ENCODE measurements at regions not wholly inside any gene's neighbourhood (a gene's known extent, or its start where the extent isn't known, plus 50 kb on each side); places are given as distances from the start of the nearest gene placed in this dataset.

GRCh38 chr2:176763130-176763529 lies 449.5 kb upstream of the HNRNPA3 start:
- ATAC-seq (no peak), DNase-seq (ENCODE audit: low read depth in 1 of 2, low spot score in 1 of 2) (no peak), FAIRE-seq (no peak)
- Histone ChIP-seq H3K27ac (no peak overlapping the region), H3K4me3 (no peak overlapping the region), H3K4me2 (no peak overlapping the region), H3K9me3 (no peaks in the 10 kb centered on the region), H3K4me1 (no peaks in the 10 kb centered on the region)
- TF ChIP-seq EP300 (IDR thresholded peaks at IDR 0.05) (no peak), FOSB (CRISPR knock-in tag; IDR thresholded peaks at IDR 0.05) (no peak), SREBF2 (IDR thresholded peaks at IDR 0.05) (no peak), REST (IDR thresholded peaks at IDR 0.05) (no peak), ESRRA (IDR thresholded peaks at IDR 0.05; ENCODE audit: borderline replicate concordance, low read length) (no peak), NFE2L2 (conservative IDR thresholded peaks at IDR 0.05; ENCODE audit: low read length) (no peak), TP53 (CRISPR knock-in tag; IDR thresholded peaks at IDR 0.05) (no peak), FOSL2 (IDR thresholded peaks at IDR 0.05) (no peak), FOSL2 (CRISPR knock-in tag; IDR thresholded peaks at IDR 0.05) (no peak), POLR2AphosphoS2 (conservative IDR thresholded peaks at IDR 0.05; ENCODE audit: low read length) (no peak), MAFK (IDR thresholded peaks at IDR 0.05; ENCODE audit: partially characterized antibody) (no peak), CBX2 (IDR thresholded peaks at IDR 0.05; ENCODE audit: borderline replicate concordance, low read depth) (no peak), RFX5 (IDR thresholded peaks at IDR 0.05) (no peak), ZSCAN20 (CRISPR knock-in tag; IDR thresholded peaks at IDR 0.05) (no peak), ZNF302 (CRISPR knock-in tag; IDR thresholded peaks at IDR 0.05) (no peak), MYC (IDR thresholded peaks at IDR 0.05; ENCODE audit: borderline replicate concordance, low read length) (no peak), ATOH8 (CRISPR knock-in tag; IDR thresholded peaks at IDR 0.05; ENCODE audit: low read depth) (no peak), PHF8 (IDR thresholded peaks at IDR 0.05; ENCODE audit: borderline replicate concordance, low read depth) (no peak), CHD4 (IDR thresholded peaks at IDR 0.05; ENCODE audit: borderline replicate concordance) (no peak), KDM1A (IDR thresholded peaks at IDR 0.05; ENCODE audit: low read depth) (no peak)
- POLR2A ChIA-PET: no interaction called here
- CTCF ChIA-PET: no interaction called here
- WGBS (ENCODE audit: missing lambda C conversion rate): 34% methylated on average over 2 of the region's 2 CpGs

GRCh38 chr2:176763851-176764404 lies 448.7 kb upstream of the HNRNPA3 start:
- WGBS (ENCODE audit: missing lambda C conversion rate): 17% methylated on average over 7 of the region's 7 CpGs
- no peaks in the 10 kb centered on the region for H3K9me3 ChIP-seq
- H3K4me2 ChIP-seq: no peak overlapping the region
- ATAC-seq: no peak
- ChIA-PET CTCF (no interaction called here), POLR2A (no interaction called here)
- no peak overlapping the region for H3K27ac ChIP-seq
- FAIRE-seq: no peak
- no peaks in the 10 kb centered on the region for H3K4me1 ChIP-seq
- DNase-seq (ENCODE audit: low read depth in 1 of 2, low spot score in 1 of 2): no peak
- H3K4me3 ChIP-seq: no peak overlapping the region
- TF ChIP-seq HEYL (CRISPR knock-in tag; IDR thresholded peaks at IDR 0.05): no peak
- TF ChIP-seq CHD4 (IDR thresholded peaks at IDR 0.05; ENCODE audit: borderline replicate concordance): no peak
- no peak for TF ChIP-seq ELK1 (IDR thresholded peaks at IDR 0.05; ENCODE audit: low read depth, low read length)
- TF ChIP-seq FOXS1 (CRISPR knock-in tag; IDR thresholded peaks at IDR 0.05): no peak
- no peak for TF ChIP-seq KDM1A (IDR thresholded peaks at IDR 0.05; ENCODE audit: low read depth)
- TF ChIP-seq MYC (IDR thresholded peaks at IDR 0.05; ENCODE audit: borderline replicate concordance, low read length): no peak
- TF ChIP-seq PBX3 (IDR thresholded peaks at IDR 0.05): no peak
- TF ChIP-seq HDAC2 (IDR thresholded peaks at IDR 0.05): no peak
- no peak for TF ChIP-seq HOXB13 (CRISPR knock-in tag; IDR thresholded peaks at IDR 0.05; ENCODE audit: low read depth)
- TF ChIP-seq ZC3H11A (IDR thresholded peaks at IDR 0.05): no peak
- TF ChIP-seq GATA3 (IDR thresholded peaks at IDR 0.05; ENCODE audit: borderline replicate concordance): no peak
- no peak for TF ChIP-seq JUN (IDR thresholded peaks at IDR 0.05)
- no peak for TF ChIP-seq MAZ (IDR thresholded peaks at IDR 0.05; ENCODE audit: borderline replicate concordance, low read depth, low read length)
- no peak for TF ChIP-seq FOSL2 (IDR thresholded peaks at IDR 0.05)
- TF ChIP-seq FOSL2 (CRISPR knock-in tag; IDR thresholded peaks at IDR 0.05): no peak
- no peak for TF ChIP-seq PHF8 (IDR thresholded peaks at IDR 0.05; ENCODE audit: borderline replicate concordance, low read depth)

All from A549 (cell line).